ENCODE measurements at regions not wholly inside any gene's neighbourhood (a gene's known extent, or its start where the extent isn't known, plus 50 kb on each side); places are given as distances from the start of the nearest gene placed in this dataset.
A peak's percentile ranks its signal among the peaks of the same experiment; 100 is the strongest.

DNA sequence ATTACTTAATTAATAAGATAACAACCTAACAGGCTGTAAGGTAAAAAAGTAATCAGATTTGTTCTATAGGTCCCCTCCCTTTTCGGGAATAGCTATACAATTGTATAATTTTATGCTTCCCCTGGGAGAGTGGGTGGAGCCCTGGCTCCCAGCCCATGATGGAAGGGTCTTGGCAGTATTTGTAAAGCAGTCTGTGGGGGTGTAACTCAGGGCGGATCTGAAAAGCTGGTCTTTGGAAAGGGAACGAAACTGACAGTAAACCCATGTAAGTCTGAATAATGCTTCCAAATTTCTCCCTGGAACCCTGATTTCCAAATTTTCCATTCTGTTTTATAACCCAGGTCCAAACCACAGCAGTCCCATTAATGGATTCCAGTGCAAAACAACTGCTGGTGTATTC is 110.4 kb downstream of the DAD1 start:
- DNase-seq (ENCODE audit: low read depth, low spot score), result no peak

DNA sequence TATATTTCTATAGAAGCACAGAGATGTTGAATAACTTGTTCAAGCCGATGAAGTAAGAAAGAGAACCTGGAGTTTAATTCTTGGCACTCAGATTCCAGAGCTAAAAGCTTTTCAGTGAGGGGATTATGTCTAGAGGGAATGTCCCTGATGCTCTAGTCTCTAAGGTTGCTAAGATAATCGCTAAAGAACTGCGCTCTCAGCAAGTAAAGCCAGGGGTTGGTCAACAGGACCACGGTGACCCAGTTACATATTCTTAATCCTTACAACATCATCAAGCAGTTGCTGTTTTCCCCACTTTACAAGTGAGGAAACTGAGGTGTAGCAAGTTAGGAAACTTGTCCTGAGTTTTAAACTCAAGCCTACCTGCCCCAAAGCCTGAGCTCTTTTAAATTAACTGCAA is 110.8 kb downstream of the DAD1 start:
- DNase-seq (ENCODE audit: low read depth, low spot score), result no peak

DNA sequence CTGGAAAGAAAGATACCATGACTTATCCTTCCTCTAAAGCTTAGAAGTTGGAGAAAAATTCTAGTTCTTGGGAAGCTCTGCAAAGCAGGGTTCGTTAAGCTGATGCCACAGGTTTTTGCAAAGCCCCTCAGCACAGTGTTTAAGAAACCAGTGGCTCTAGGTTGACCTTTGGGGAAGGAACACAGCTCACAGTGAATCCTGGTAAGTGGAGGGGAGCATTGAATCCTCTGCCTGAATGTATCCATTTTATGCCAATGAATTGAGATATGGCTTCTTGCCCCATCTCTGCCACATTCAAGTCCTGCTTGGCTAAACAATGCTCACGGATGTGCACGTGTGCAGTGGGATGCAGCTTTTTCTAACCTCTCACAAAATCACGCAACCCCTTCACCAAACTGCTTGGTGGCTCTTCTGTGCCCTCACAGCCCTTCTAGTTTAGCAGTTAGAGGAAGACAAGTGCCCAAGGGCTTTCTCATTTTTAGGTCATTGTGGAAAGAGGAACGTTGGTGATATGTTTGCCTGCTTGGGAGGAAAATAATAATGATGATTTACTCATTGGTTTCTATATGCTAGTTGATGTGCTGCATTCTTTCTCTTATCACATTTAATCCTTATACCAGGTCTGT is 111.3 kb downstream of the DAD1 start:
- no peak for DNase-seq (ENCODE audit: low read depth, low spot score)

DNA sequence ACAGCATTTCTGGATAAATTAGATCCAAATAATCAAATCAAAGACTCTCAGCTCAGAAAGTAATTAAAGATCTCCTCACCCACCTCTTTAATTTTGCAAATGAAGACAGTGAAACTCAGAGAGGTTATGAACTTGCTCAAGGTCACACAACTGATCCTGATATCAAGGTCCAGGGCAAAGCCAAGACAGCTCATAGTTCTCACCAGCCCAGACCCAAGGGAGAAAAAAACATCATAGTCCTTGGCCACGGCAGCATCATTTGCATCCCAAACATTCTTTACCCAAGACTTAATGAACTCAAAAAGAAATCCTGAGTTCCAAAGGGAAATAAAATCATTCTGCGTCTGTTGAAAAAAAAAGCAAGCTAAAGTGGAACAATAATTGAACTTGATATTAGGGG is 112.1 kb downstream of the DAD1 start:
- no peak for DNase-seq (ENCODE audit: low read depth, low spot score)

DNA sequence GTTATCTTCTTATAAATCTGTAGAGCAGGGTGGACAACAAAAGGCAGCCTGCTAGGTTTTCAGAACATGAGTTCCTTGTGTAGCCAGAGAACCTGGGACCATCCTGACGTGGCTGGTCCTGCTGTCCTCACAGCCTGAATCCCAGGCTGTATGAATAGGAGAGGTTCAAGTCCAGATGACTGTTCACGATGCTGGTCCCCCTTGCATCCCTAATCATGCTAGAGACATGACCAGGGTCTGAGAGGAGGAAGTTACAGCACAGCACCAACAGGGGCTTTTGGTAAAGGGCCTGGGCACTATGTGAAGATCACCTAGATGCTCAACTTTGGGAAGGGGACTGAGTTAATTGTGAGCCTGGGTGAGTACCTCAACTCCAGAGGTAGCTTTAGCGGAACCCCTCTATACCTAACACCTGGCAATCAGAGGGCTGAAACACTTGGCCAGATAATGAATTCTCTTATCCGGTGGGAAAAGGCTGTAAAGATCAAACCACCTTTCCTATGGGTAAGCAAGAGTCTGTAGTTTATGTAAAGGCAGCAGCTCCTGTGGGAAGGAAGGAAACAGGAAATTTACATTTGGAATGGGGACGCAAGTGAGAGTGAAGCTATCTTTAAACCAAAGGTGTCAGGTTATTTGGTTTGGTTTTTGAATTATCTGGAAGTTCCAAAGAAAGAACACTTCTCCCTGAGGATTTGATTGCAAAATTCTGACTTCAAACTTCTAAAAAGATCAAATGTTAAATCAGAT is 112.8 kb downstream of the DAD1 start:
- DNase-seq (ENCODE audit: low read depth, low spot score), result no peak

DNA sequence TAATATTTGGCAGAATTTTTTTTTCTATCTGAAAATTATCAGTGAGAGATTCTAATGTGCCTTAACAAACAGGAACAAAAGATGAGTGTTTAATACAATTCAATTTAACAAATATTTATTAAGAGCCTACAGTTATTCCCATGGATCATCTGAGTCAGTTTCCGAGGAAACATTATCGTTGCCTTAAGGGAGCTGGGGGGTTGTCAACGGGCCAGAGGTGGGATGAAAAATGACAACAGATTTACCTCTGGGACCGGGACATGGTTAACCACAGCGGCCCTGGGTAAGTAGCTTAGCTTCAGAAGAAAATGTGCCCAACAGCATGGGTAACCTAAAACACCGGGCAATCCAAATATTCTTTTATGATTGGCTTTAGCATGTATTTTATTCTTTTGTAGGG is 113.6 kb downstream of the DAD1 start:
- no peak for DNase-seq (ENCODE audit: low read depth, low spot score)

DNA sequence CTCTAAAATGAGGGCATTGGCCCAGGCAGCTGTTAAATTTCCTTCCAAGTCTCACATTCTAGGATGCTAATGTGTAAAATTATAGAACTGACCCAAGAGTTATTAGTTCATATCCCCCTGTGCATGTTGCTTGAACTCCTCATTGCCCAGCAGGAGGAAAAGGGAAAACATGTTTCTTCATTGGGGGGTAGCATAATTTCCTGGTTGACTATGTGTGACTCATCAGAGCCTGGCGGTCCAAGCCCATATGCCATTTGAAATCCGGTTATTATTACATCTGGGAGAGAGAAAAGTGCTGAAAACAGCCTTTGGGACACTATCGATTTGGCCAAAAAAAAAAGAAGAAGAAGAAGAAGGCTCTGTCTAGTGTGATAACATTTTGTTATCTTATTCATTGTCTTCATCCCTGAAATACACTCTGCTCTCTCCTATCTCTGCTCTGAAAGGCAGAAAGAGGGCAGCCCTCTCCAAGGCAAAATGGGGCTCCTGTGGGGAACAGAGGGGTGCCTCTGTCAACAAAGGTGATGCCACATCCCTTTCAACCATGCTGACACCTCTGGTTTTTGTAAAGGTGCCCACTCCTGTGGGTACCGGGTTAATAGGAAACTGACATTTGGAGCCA is 114.2 kb downstream of the DAD1 start:
- peak; percentile 43 for DNase-seq (ENCODE audit: low read depth, low spot score)

DNA sequence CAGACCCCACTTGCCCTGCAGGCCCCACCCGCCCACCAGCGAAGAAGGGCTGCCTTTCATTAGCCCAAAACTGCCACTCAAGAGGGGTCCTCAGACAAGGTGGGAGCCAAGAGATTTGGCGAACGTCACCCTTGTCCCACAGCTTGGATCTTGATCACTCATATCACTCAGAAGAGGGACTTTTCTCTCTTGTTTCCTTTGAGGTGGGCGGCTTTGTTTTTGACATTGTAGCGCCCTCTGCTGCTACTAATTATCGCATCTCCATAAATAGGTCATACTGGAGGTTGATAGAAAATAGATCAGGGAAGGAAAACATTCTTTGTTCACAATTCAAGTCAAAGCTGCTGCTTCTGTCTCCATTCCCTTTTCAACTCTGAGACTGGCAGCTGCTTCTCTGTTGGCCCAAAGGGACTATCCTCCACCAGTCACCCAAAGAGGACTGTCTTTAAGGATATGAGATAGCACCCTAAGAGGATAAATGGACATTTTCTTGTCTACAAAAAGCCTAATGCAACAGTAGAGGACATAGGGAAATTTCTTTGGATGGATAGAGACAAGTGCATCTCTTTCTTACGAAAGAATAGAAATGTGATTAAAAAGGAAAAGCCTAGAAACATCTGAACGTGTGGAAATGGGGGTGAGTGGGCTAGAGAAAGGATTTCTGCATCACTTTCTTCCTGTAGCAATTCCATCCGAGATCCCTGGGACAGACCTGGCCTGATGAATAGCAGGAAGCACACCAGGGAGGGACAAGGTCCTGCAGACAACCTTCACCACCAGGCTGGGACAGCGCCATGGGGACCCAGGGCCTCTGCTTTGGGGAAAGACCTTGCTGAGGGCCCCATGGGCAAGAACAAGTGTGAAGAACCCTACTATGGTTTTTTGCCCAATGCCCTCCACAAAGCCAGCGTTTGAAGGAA is 115.8 kb downstream of the DAD1 start:
- DNase-seq (ENCODE audit: low read depth, low spot score), result no peak

DNA sequence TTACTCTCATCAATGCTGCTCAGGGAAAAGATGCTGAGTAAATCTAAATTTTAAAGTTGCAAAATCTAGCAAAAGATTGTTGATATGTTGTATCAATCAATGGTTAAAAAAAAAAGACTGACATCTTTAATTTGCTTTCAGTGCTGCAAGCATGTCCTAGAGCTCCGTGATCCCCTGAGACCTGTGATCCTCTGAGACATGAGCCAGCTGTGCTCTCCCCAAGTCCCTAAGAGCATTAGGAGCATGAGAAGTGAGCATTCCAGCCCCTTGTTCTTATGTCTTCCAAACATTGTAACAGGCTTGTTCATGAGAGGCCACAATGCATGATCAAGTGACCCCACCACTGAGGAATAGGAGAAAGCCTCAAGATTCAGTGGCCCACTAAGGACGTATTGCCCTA is 116.6 kb downstream of the DAD1 start:
- DNase-seq (ENCODE audit: low read depth, low spot score), result no peak

DNA sequence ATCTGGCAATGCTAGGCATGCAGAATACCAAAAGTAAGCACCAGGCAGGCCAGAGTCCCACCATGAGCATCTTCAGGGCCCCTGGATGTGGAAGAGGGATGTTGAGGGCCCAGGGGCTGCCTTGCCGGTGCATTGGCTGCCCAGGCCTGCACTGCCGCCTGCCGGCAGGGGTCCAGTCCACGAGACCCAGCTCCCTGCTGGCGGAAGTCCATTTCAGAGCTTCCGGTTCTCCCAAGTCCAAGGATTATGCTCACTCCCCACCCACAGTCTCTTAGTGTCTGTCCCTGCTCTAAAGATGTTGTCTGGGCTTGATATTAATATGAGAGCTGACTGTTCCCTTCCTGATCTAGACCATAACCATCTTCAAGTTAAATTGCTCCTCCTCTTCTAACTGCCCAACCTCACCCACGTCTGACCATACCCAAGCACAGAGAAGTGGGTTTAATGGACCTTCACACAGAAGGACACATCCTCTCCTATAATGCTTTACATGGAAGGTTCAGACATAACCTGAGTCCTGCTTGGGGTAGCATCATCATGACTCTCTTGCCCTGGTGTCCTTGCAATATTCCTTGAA is 117.4 kb downstream of the DAD1 start:
- DNase-seq (ENCODE audit: low read depth, low spot score), result no peak

DNA sequence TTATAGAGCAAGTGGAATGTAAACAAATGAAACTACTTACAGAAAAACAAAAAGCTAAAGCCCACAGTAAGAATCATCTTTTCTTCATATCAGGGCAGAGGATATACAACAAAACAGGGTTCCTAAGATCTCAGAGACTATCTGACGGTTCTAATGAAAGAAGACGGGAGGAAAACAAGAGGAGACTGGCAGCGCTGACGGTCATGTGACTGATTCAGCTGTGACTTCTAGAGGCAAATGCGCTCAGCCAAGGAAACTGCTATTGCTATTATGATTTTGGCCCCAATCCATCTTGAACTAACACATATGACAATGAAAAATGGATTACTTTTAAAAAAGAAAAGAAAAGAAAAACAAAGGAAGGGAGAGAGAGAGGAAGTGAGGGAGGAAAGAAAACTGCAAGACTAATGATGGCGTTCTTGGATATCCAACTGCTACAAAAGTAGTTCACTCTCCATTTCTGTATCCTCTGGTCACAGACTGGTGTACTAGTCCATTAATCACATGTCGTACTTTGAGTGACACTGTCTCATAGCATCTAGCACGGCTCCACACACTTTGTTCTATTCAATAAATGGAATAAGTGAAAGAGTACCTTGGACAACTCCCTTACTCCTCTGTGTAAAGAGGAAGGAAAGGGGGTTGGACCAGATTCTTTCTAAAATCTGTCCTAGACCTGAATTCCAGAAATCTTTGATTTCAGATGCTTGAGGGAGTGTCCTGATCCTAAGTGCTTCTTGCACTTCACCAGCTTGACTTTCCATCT is 119.3 kb downstream of the DAD1 start:
- no peak for DNase-seq (ENCODE audit: low read depth, low spot score)

DNA sequence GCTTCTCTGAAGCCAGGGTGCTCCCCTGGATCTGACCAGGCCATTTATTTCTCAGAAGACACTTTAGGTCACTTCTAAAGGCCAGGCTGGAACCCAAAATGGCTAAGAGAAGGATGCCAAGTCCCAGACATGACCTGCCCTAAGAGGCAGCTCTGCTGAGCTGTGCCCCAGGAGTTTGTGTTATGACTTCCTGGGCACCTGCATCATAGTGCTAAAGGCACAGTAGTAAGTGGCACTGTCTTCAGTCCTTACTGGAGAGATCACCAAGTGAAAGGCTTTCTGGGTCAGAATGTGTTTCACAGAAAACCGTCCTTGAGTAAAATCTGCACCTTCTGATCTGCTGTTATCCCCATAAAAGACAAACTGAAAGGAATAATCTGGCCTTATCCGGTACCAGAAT is 120.2 kb downstream of the DAD1 start:
- DNase-seq (ENCODE audit: low read depth, low spot score), result no peak

DNA sequence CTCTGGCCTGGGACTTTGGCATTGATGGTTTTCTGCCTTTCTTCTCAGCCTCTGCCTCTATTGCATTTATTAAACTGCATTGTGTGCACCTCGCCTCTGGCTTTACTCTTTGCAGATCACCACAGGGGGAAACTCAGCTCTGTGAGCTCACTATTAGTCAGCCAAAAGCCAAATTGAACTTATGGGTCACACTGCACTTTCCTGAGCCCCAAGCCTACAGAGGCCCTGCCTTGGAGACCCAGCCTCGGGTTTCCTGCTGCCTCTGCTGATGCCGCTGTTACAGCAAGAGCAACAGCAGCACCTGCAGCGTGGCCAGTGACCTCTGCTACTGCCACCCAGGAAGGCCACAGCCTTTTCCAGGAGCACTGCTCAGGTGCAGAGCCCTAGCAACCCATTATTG is 122.5 kb downstream of the DAD1 start:
- DNase-seq (ENCODE audit: low read depth, low spot score), result no peak

DNA sequence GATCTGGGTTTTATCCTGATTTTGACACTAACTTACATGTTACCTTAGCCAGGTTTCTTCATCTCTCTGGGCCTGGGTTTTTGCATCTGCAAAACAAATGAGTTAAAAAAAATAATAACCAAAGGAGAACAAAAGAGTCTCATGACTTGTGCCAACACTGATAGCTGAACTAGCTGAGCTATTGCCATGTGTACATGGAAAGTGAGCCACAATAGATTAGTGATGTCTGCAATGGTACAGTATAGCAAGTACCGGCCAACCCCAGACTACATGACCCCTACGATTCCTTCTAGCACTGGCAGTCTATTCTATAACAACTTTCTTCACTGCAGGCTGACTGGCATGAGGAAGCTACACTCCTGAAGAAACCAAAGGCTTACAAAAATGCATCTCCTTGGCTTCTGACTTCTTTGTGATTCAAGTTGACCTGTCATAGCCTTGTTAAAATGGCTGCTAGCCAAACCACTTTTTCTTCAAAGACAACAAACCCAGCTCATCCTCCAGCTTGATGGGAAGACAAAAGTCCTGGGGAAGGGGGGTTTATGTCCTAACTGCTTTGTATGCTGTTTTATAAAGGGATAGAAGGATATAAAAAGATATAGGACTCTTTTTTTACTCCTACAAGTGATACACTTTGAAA is 123.7 kb downstream of the DAD1 start:
- DNase-seq (ENCODE audit: low read depth, low spot score), result no peak

DNA sequence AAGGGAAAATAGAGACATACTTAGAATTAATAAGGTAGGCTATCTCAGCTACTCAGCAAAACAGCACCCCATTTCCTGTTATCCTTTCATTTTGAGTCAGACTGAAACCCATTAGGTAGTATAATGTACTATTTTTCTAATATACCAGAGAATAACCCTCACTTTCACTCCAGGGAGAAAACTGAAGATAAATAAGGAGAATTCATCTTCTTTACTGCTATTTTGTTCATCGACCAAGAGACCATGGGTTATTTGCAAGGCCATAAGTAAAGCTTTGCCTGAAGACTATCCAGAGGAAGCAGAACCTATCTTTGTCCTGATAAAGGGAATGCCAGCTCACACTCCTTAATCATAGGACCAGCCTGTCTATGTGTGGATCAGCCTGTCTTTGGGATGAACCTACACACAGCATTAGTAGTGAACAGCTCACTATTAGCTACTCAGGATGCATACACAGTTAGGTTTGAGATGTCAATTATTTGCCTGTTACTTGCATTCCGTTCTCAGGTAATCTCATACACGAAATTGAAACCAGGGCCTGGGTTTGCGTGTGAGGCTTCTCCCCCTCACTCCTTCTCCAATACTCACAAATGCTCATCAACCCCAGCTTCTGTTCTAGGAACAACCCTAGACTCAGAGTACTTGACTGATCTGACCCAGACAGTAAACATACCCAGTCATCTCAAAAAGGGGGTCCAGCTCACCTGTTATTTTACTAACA is 124.4 kb downstream of the DAD1 start:
- no peak for DNase-seq (ENCODE audit: low read depth, low spot score)

DNA sequence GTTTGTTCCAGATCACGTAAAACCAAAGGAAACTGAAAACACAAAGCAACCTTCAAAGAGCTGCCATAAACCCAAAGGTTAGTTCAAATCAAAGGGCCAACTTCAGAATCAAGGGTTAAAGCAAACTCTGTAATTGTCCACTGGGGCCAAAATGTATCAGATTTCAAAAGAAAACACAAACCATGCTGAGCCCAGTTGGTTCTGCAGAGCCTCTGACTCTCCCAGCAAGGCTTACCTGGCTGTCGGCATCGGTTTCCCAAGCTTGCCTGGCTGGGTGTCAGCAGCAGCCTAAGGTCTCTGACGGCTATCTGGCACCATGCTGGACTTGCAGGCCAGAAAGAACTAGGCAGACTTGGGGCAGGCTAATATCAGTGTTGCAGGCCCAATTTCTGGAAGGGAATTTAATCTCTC is 125.3 kb downstream of the DAD1 start:
- DNase-seq (ENCODE audit: low read depth, low spot score), result no peak

DNA sequence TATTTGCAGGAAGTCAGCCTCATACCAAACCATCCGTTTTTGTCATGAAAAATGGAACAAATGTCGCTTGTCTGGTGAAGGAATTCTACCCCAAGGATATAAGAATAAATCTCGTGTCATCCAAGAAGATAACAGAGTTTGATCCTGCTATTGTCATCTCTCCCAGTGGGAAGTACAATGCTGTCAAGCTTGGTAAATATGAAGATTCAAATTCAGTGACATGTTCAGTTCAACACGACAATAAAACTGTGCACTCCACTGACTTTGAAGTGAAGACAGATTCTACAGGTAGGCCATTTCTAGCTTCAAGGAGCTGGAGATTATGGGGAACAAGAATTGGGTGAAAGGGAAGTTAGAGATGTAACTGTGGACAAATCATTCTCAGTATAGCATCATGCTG is 126.1 kb downstream of the DAD1 start:
- DNase-seq (ENCODE audit: low read depth, low spot score), result no peak

DNA sequence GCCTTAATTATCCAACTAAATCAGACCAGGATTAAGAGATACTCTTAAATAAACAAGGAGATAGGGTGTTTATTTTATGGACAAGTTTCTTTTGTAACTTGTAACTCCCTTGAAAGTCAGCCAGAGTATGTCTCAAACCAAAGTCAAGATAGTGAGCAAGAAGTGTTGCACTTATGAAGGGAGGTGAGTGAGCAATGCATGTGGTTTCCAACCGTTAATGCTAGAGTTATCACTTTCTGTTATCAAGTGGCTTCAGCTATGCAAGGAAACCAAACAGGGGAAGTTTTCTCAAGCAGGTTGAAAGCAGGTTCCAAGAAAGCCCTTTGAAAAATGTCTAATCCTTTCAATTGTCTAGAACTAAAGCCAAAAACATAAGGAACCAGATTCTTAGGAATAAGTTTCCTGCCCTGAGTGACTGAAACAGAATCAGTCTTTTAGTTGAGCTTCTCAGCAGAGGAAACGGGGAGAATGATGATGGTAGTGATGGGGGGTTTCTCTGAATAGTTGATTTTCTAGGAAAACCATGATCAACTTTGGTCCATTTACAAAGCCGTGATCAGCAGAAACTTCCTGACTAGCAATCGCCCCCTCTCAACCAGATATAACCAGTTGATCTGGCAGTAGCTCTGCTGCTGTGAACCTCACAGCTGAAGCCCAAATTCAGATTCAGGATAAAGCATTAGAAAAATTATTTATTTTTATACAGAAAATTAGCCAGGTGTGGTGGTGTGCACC is 128.4 kb downstream of the DAD1 start:
- no peak for DNase-seq (ENCODE audit: low read depth, low spot score)

DNA sequence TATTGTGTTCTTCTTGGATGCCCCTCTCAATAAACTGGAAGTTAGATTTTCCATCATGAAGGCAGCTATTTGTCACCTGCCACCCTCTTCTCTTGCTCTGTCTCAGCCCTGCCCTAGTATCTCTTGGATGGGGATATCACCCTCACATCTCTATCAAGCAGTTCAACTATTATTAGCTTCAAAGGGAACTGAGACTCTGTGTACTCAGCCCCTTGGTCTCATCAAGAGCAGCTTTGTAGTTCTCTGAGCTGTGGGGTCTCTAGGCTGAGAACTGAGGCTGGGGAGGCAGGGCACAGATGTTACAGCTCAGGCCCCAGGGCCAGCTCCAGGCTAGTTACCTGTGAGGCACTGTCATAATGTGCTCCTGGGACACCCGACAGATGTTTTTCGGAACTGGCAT is 130.3 kb downstream of the DAD1 start:
- no peak for DNase-seq (ENCODE audit: low read depth, low spot score)
